GM11168 (cell line): ENCODE measurements at regions not wholly inside any gene's neighbourhood (a gene's known extent, or its start where the extent isn't known, plus 50 kb on each side); places are given as distances from the start of the nearest gene placed in this dataset.
"Not testable (repeated sequence)": the region's sequence is repeated elsewhere in the genome, so short reads cannot be mapped to it uniquely, and the experiment has no call there.

Source experiments
- in situ Hi-C: fragments of 300-500 bp; cut with MboI; formaldehyde crosslinking; loops from one replicate; pipeline ENCODE4 v1.12.0; 2022; ENCODE audit warnings: low sequenced_read_pairs; ENCODE audit not compliant: unreplicated experiment

DNA sequence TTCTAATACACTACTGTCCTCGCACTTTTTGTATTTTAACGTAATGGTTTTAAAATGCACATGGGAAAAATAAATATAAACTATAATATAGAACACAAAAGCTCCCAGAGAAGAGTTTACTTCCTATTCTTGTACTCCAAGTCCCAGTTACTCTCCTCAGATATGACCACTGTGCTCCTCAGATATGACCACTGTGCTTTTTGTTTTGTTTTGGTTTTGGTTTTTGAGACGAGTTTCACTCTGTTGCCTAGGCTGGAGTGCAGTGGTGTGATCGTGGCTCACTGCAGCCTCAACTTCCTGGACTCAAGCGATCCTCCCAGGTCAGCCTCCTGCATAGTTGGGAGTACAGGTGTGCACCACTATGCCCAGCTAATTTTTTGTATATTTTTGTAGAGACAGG lies 76.8 kb upstream of the NBPF11 start:
- in situ Hi-C loops = not testable (repeated sequence)

DNA sequence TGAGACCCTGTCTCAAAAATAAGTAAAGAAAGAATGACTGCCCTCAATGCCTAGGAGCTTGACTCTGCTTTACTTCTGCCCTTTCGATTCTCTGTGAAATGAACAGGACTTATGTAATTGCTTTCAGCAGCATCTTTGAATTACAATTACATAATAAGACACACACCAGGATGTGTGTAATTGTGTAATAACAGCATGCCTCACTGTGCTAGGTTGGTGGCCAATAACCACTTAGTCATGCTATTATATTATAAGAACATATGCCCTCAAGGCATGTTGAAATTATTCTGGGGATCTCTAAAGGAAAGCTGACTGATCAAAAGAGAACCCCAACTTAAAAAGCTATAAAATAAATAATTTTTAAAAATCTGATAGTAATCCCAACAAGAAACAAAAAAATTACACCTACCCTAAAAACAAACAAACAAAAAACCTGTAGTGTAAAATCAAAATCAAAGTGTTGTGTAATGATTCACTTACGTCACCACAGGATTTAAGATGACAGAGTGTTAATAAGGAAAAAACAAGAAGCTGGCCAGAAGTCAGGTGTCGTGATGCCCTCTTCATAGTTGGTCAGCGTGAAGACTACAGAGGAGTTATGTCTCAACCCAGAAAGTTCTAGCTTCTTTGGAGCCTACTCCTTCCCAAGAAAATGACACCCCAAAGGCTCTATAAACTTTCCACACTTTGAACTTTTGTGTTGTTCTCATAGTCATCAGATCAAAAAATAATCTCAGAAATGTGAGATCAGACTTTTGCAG lies 70.5 kb upstream of the NBPF11 start:
- in situ Hi-C loops = not testable (repeated sequence)

GRCh38 chr1:148221593-148221992 lies 69.5 kb upstream of the NBPF11 start:
- in situ Hi-C loops = not testable (repeated sequence)

DNA sequence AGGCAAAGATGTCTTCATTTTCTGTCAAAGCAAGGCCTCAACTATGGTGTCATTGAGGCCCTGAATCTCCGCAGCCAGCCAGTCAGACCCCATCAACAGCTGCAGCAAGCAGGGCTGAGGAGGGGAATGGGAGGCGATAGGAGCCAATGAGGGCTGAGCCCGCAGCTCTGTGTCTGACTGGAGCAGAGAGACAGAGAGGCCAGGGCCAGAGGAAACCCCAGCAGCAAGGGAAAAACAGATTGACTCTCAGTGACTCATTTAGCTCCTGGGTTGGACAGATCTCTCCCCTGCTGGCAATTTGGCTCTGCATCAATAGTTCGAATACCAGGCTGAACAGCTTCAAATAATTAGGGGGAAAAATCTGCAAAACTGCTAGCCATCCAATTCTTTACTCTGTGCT lies 67.1 kb upstream of the NBPF11 start:
- in situ Hi-C loops = not testable (repeated sequence)

DNA sequence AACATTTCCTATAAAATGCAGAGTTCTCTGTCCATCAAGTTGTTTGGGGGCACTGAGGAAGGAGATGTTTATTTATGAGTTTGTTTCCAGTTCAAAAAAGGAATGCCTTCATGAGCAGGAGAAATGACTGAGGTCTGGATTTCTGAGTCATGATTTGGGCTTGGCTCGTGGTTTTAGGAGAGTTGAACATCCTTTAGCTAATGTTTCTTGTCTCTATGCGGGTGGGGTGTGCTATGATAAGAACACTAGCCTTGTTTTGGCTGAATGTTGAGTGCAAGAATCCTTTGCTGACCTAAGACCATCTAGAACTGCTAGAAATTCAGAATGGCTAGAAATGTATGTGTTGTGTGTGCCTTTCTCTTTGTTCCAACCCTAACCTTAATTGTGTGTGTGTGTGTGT lies 59.1 kb upstream of the NBPF11 start:
- in situ Hi-C loops = not testable (repeated sequence)

- in situ Hi-C loops = not testable (repeated sequence)
Observed at GRCh38 chr1:148210624-148211023, 58.5 kb upstream of the NBPF11 start.

- in situ Hi-C loops = not testable (repeated sequence)
Observed at GRCh38 chr1:148210166-148210565, 58.1 kb upstream of the NBPF11 start.

DNA sequence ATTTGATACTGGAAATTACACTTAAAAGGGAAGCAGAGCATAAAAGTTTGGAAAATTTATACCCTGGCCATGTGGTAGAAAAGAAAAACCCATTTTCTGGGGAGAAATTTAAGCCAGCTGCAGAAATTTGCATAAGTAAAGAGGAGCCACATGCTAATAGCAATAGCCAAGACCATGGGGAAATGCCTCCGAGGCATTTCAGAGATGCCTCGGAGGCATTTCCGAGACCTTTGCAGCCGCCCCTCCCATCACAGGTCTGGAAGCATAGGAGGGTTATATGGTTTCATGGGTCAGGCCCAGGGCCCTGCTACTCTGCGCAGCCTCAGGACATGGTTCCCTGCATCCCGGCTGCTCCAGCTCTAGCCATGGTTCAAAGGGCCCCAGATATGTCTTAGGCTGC lies 49.9 kb upstream of the NBPF11 start:
- in situ Hi-C loops = not testable (repeated sequence)
